Fibroblast of skin of left biceps (primary cell): ENCODE measurements at regions not wholly inside any gene's neighbourhood (a gene's known extent, or its start where the extent isn't known, plus 50 kb on each side); places are given as distances from the start of the nearest gene placed in this dataset.

Experiments
- DNase-seq, 2 experiments: peaks; one replicate each; pipeline ENCODE4 v3.0.0-alpha.2; 2013; ENCODE audit warnings: low read depth in 2 of 2

DNA sequence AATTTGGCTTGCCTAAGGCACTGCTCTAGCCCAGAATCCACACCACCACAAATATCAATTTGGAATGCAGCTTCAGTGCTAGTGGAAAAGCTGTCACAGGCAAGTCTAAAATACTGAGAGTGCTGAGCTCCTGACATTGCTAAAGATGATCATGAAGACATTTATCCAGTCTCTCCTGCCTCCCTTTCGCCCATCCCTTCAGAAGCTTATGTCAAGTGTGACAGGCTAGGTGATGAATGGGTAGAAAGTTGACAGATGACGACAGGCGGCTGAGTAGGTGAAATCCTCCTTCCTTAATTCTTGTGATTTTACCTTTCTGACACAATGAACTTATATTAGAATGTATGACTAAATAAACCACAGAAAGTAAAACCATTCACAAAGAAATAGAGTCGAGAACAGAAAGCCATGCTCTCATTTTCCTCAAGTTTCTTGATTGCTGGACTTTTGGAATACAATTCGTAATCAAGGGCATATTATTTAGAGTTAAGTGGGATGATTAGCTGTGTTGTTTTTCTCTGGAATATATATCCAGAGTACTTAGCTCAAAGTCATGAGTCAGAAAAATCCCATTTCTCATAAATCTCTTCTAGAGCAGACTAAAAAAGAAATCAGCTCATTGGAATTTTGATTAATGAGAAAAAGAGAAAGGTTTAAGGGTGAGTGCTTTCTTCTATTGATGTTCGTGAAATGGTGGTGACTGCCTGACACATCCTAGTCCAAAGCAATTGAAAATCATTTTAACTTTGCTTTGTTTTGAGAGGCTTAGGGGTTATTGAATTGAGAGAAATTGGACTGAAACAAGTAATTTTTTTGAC is 1228.2 kb upstream of the CITED2 start:
- DNase-seq = no peak

DNA sequence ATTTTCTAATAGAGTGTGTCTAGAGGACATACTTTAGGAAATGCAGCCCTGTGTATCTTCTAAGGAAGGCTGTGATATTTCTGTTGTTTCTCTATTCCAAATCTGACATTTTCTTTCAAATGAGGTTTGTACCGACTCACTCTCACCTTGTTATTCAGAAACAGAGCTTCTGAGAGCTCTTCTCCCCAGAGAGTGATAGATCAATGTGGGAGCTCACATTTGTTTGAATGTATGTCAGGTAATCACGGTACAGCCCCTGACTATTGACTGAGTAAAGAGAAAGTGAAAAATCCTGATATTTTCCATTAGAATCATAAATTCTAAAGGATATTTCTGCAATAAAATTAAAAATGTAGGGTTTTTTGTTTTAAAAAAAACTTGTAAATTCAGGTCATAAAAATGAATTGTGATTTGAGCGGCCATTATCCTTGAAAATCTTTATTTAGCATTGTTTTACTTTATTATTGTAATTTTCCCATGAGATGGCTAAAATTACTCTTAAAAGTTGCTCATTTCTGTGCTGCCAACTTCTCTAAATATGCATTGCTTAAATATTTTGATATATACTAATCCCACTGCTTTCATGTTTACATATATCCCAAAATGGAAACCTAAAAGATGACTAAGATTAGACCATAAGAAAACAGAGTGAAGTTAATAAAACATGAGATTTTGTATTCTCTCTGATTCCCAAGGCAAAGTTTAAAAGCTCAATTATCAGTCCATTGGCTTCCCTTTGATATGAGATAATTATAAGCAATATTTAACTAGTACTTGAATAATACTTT is 1226.8 kb upstream of the CITED2 start:
- DNase-seq = no peak

DNA sequence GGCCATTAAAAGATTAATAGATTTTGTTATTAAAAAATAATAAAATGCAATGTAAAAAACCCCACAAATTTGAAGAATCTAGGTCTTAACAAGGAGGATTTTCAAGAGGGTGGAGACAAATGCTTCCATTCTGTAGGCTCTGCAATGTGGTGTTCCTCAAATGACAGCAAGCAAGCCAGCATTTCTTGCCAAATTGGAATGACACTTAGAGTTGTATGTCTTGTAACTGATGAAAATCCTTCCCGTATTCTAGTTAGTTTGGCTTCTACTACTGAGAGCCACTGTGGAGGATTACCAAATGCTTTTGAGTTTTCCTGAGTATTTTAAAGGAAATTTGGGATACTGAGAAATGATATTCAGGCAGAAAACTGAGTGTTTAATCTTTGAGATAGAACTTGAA is 1225.5 kb upstream of the CITED2 start:
- DNase-seq = no peak

DNA sequence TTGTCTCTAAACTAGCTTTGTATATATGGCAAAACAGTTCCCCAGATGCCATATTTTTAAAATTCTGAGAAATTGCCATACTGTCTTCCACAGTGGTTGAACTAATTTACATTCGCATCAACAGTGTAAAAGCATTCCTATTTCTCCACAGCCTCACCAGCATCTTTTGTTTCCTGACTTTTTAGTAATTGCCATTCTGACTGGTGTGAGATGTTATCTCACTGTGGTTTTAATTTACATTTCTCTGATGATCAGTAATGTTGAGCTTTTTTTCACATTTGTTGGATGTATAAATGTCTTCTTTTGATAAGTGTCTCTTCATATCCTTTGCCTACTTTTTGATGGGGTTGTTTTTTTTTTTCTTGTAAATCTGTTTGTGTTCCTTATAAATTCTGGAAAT is 1222.7 kb upstream of the CITED2 start:
- DNase-seq = no peak

DNA sequence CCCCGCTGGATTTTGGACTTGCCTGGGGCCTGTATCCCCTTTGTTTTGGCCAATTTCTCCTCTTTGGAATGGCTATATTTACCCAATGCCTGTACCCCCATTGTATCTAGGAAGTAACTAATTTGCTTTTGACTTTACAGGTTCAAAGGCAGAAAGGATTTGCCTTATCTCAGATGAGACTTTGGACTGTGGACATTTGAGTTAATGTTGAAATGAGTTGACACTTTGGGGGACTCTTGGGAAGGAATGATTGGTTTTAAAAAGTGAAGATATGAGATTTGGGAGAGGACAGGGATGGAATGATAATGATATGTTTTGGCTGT is 1220.3 kb upstream of the CITED2 start:
- no peak for DNase-seq

DNA sequence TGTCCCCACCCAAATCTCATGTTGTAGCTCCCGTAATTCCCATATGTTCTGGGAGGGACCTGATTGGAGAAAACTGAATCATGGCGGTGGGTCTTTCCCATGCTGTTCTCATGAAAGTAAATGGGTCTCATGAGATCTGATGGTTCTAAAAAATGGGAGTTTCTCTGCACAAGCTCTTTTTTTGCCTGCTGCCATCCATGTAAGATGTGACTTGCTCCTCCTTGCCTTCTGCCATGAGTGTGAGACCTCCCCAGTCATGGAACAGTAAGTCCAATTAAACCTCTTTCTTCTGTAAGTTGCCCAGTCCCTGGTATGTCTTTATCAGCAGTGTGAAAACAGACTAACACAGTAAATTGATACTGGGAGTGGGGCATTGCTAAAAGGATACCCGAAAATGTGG is 1218.4 kb upstream of the CITED2 start:
- no peak for DNase-seq

DNA sequence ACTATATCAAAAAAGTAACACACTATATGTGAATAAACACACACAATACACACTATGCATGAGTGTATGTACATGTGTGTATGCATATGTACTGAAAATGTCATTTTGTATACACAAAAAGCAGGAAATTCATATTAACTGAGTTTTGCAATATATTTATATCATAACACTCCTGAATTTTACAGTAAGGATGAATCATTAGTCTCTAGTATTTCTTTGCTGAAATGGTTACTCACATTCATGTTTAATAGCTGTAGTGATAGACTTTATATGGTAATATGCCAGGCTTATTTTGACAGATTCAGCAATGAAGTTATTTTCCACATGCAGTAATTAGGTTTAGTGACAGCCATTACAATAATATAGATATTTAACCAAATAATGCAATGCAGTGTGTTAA is 1216.2 kb upstream of the CITED2 start:
- DNase-seq = no peak

DNA sequence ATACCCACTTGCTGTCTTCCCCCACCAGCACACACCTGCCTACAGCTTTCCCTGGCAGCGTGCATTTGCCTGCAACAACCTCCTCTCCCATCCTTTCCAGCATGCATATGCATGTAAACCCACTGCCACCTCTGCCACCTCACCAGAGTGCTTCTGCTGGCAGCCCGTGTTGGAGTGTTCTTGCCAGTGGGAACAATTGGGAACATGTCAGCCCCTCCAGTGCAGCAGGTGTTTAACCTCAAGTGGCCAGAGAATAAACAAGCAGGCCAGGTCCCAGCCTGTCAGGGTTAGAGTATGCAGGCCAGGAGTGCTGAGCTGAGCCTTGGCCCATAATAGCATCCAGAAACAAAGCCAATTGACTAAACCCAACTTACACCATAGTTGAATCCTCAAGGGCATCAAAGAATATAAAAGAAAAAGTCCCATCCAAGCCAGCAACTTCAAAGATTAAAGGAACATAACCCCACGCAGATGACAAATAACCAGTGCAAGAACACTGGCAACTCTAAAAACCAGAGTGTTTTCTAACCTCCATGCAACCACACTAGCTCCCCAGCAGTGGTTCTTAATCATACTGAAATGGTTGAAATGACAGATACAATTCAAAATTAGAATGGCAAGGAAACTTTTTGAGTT is 1212.1 kb upstream of the CITED2 start:
- DNase-seq = no peak

DNA sequence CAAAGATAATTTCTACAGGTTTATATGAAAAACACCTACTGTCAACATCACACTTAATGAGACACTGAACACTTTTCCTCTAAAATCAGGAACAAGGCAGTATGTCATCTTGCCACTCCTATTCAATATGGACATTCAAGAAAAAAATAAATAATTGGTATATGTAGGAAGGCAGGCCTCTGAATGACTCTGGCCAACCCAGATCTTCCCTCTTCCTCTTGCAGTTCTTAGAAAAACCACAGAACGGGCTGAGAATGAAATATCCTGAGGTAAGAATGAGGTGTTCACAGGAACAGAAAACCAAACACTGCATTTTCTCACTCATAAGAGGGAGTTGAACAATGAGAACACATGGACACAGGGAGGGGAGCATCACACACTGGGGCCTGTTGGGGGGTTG is 1207.2 kb upstream of the CITED2 start:
- no peak for DNase-seq

DNA sequence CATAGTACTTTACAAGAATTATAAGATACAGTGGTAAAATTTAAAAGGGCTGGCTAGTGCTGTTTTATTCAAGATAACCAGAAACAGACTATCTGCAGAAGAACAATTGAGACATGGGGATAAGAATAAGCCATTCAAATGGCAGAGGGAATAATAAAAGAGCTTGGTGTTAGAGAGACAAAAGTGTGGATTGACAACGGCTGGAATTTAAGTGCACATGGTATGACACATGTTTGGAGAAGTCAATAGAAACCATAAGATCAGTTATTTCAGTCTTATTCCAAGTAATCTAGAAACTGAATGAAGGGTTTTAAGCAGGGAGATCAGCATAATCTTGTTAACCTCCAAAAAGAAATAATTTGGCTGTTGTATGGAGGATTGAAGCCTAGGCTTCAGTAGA is 1205.5 kb upstream of the CITED2 start:
- no peak for DNase-seq

DNA sequence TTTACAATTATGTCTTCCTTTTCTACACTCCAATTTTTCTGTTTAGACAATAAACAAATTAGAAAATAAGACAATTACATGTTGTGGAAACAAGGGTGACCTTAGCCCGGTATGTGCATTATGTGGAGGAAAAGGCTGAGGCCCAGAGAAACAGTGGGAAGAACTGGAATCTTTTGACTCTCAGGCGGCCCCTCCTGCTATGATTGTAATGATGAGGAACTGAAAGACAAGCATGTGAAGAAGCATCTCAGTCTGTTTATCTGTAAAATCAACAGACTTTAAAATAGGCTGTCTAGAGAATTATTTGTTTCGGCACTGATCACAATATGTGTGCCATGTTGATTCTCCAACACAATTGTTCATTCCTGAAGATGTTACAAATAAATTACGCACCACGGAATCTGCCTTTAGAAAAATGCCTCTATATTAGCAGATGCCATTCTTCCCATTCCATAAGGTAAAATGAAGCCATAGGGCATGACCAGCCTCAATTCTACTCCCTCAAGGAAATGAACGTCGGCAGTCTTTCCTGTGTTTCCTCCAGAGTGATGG is 1201.6 kb upstream of the CITED2 start:
- DNase-seq = no peak

DNA sequence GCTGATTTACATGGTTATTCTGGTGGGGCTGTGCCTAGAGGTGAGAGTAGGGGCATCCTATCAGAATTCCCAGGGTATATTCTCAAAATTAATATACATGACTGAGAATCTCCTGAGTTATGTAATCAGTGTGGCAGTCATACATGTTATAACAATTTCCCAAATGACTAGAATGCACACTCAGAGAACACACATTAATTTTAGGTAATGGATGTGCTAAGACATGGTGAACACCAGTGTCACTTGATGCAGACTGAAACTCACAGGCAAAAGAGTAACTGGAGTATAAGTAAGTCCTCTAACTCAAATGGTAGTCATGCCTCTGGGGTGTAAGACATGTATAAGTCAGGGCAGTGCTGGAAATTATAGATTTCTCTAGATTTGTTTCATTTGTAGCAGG is 1198.4 kb upstream of the CITED2 start:
- no peak for DNase-seq

DNA sequence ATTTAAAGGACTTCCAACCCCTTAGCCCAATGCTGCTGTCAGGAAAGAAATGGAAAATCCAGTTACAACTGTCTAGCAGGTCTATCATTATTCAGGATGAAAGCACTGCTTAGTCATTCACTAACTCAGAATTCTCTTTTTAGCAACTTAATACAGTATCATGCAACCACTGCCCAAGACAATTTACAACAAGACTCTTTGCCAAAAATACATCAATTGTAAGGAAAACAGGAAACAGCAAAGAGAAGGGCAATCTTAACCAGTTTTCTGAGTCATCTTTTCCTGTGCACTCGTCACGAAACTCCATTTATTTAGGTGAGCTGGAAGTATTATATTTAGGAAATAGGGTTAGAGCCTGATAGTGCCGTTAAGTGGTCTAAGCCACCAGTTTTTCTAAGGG is 1197.7 kb upstream of the CITED2 start:
- DNase-seq = peak; percentile 90 to 93

DNA sequence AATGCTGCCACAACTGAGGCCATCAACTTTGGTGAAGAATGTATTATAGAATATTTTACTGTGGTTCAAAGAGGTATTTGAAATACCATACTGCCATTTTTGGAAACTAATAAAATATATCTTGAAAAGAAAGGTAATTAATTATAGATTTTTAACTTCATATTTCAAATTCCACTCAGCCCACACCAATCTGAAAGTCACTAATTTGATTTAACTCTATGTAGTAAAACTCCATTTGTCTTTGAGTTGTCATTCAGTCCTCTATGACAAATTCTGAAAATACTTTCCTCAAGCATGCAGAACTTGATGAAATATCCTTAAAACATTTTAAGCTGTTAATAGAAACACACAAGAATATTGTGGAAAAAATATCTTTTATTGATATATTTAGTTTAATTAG is 1196.7 kb upstream of the CITED2 start:
- peak; percentile 73 to 81 for DNase-seq

DNA sequence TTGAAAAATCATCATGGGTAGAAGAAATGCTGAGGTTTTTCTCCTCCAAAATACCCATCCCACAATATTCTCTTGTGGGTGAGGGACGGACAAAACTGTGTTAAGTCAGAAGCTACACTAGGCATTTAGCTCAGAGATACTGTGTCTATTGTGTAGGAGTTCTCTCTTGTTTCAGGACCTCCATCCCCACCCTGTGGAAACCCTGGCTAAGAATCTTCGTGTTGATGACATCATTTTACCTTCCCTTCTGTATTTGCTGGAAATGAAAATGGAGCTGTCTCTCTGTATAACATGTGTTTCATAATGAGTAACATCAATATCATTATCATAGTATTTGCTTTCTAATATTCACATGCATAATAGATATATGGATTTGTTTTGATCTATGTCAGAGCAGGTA is 1193.0 kb upstream of the CITED2 start:
- no peak for DNase-seq

DNA sequence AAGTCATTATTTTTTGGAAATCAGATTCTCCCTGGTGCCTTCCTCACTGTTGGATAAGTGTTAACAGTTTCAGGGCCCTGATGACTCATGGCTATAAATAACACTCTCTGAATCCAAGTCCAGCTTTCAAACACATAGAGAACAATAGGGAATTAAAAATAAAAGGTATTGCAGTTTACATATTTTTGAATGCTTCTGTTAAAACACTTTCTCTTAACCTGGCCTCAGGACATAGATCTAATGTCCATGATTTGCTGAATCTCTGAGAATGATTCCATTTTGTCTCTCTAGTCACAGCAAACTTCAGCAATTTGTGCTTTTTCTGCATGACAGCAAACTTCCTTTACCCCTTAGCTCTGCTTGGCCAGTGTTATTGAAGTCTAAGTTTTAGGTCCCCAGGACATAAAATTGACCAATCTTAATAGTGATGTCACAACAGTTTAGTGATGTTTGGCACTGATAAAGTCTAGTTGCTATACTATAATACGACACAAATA is 1192.4 kb upstream of the CITED2 start:
- DNase-seq = peak; percentile 36 to 40

DNA sequence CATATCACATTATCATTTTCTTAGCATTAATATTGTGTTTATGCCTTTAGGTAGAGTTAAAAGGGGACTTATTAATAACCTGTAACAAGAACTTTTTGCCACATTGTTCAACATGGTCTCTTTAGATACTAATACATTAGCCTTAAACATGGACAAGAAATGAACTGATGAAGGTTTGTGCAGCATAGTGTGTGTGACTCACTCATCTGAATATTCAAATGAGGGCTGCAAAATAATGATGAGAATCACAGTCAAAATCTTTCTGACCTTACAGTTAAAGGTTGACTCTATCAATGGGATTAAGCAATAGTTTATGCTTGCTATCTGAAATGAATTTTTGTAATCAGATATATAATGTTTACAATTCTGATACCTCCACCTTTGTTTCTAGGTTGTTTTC is 1189.3 kb upstream of the CITED2 start:
- DNase-seq = no peak

DNA sequence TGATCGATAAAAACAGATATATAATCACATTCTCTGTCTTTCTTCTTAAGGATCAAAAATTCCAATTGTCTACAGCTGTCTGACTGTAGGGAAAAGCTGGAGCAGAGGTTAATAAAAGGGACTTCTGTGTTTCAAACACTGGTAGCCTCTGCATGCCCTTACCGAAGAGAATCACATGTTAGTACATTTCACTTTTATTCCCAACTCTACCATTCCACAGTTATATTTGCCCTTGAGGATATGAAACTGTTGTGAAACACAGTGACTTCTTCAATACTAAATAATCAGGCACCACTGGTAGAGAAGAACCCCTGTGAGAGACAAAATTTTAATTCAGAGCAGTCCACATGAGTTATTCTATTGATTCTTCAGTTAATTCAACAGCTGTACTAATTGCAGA is 1187.3 kb upstream of the CITED2 start:
- DNase-seq = no peak

DNA sequence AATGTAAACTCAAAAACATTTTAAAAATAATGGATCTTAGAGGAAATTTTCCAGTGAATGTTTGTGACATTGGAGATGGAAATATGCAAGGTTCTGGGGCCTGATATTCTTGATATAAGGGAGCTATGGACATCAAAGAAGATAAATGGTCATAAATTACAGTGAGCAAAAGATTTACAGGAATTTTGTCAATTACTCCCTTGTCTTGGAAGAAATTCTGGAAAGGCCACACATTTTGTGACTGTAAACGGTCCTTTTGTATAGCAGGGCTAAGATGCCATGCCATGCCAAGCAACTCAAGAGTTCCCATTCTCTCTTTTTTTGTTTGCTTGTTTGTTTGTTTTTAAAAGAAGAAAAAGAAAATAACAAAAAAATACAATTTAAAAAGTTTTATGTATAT is 1186.2 kb upstream of the CITED2 start:
- no peak for DNase-seq

DNA sequence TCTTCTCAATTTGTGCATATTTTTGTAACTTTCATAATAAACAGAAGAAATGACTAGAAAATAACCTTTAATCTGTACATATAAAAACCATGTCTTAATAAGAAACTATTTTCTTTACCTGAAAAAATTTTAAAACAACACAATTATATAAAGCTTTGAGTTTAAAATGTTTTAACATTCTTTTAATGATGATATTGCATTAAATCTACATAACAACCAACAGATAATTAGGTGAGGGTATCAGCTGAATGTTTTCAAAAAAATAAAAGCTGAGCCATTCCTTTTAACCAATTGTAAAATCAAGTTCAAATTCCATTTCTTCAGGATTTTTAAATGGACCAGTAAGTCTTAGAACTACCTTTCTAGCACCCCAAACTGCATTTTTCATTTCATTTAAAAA is 1185.0 kb upstream of the CITED2 start:
- DNase-seq = no peak

DNA sequence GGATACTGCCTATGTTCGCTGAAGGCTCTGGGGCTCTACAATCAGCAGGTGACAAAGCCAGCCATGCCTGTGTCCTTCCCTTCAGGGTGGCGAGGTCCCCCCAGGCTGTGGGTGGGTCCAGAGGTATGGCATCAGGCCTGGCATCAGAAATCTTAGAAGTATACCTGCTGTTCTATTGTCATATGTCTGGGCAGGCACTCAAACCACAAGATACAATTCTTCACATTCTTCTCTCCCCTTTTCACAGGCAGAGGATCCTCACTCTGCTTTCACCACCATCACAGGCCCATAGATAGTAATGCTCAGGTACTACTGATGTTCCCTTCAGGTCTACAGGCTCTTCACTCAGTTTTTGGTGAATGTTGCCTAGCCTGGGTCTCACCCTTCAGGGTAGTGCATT is 1180.0 kb upstream of the CITED2 start:
- DNase-seq = no peak

DNA sequence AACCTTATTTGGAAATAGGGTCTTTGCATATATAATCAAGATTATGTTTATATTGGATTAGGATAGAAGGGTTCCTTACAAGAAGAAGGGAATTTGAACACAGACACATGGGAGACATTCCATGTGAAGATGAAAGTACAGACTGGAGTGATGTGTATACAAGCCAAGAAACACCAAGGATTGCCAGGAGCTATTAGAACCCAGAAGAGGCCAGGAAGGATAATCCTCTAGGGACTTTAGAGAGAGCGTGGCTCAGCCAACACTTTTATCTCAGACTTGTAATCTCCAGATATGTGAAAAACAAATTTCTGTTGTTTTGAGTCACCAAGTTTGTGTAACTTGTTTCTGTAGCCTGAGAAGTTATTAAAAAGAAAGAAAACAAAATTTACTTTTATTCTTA is 1173.9 kb upstream of the CITED2 start:
- DNase-seq = no peak

DNA sequence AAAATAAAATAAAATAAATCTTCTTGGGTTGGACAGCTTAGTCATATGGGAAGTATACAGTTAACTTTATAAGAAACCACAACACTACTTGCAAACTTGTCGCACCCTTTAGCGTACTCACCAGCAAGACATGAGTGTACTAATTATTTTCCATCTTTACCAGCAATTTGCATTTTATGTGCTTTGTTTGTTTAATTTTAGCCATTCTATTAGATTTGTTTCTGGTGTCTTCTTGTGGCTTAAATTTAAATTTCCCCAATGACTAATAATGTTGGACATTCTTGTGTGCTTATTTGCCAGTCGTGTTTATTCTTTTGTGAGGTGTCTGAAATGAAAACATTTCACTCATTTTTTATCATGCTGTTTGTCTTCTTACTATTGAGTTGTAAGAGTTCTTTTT is 1172.2 kb upstream of the CITED2 start:
- DNase-seq = no peak
